ENCODE measurements at regions not wholly inside any gene's neighbourhood (a gene's known extent, or its start where the extent isn't known, plus 50 kb on each side); places are given as distances from the start of the nearest gene placed in this dataset.

GRCh38 chr7:94848531-94848930 is 58.9 kb upstream of the PPP1R9A start:
- H3K4me1 Mint-ChIP-seq = no peaks in the 10 kb centered on the region
- H3K27me3 Mint-ChIP-seq = no peaks in the 10 kb centered on the region
- H3K4me3 Mint-ChIP-seq = no peak overlapping the region

DNA sequence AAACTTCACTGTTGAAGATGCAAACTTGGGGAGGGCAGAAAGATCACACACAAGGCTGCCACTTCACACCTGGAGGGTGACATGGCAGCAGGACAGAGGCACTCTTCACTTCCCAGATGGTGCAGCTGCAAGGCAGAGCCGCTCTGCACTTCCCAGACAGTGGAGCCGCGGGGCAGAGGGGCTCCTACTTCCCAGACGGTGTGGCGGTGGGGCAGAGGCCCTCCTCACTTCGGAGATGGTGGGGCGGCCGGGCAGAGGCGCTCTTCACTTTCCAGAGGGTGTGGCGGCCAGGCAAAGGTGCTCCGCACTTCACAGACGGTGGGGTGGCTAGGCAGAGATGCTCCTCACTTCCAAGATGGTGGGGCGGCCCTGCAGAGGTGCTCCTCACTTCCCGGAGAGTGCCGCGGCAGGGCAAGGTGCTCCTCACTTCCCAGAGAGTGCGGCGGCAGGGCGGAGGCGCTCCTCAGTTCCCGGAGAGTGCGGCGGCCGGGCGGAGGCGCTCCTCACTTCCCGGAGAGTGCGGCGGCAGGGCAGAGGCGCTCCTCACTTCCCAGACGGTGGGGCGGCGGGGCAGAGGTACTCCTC is 58.3 kb upstream of the PPP1R9A start:
- no peak for ATAC-seq (replicated peaks)
- H3K9me3 Mint-ChIP-seq = peaks cover under 1% of the 10 kb centered on the region

More at GRCh38 chr7:94848531-94848930, 58.9 kb upstream of the PPP1R9A start:
- no peaks in the 10 kb centered on the region for H3K36me3 Mint-ChIP-seq (ENCODE audit: low read depth)
- ATAC-seq (replicated peaks) = no peak
- no peak overlapping the region for H3K27ac Mint-ChIP-seq
- peaks cover 6% of the 10 kb centered on the region for H3K9me3 Mint-ChIP-seq

GRCh38 chr7:94849636-94850208 is 57.7 kb upstream of the PPP1R9A start:
- Mint-ChIP-seq H3K36me3 (ENCODE audit: low read depth) (no peaks in the 10 kb centered on the region), H3K4me3 (no peak overlapping the region), H3K27me3 (no peaks in the 10 kb centered on the region), H3K27ac (no peak overlapping the region), H3K9me3 (peaks cover 4% of the 10 kb centered on the region), H3K4me1 (no peaks in the 10 kb centered on the region)
- ATAC-seq (replicated peaks) = no peak

More for the DNA sequence above, 58.3 kb upstream of the PPP1R9A start:
- Mint-ChIP-seq H3K27me3 (no peaks in the 10 kb centered on the region), H3K36me3 (ENCODE audit: low read depth) (no peaks in the 10 kb centered on the region), H3K4me3 (no peak overlapping the region), H3K27ac (no peak overlapping the region), H3K4me1 (no peaks in the 10 kb centered on the region)

DNA sequence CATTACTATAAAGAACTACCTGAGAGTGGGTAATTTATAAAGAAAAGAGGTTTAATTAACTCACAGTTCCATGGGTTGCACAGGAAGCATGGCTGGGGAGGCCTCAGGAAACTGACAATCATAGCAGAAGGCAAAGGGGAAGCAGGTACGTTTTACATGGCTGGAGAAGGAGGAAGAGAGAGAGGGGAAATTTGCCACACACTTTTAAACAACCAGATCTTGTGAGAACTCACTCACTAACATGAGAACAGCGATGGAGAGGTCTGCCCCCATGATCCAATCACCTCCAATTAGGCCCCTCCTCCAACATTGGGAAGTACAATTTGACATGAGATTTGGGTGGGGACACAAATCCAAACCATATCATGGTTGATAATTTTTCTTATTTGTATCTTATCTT is 51.8 kb upstream of the PPP1R9A start:
- Mint-ChIP-seq H3K27ac (no peak overlapping the region), H3K4me1 (no peaks in the 10 kb centered on the region), H3K9me3 (peaks cover 6% of the 10 kb centered on the region), H3K4me3 (no peak overlapping the region), H3K36me3 (ENCODE audit: low read depth) (no peaks in the 10 kb centered on the region), H3K27me3 (no peaks in the 10 kb centered on the region)
- ATAC-seq (replicated peaks) = no peak

DNA sequence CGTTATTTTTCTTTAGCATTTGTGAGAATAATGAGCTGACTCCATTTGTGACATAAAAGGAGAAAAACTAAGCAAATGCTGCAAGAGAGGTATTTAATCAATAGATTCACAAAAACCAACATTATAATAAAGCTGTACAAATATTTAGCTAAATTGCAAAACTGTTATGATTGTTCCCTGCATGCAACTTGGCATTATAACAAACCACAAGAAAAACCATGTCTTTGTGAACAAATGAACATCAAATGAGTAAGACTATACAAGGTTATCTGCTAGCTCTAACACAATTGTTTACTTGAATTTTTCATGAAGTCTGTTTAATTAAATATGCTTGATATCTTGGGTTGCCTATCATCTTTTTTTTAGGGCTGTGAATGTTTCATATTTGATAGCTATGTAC is 50.8 kb upstream of the PPP1R9A start:
- Mint-ChIP-seq H3K27me3 (no peaks in the 10 kb centered on the region), H3K9me3 (peaks cover 6% of the 10 kb centered on the region), H3K4me1 (no peaks in the 10 kb centered on the region), H3K4me3 (no peak overlapping the region), H3K36me3 (ENCODE audit: low read depth) (no peaks in the 10 kb centered on the region), H3K27ac (no peak overlapping the region)
- no peak for ATAC-seq (replicated peaks)
